SU-DHL-6 (cell line): ENCODE measurements at regions not wholly inside any gene's neighbourhood (a gene's known extent, or its start where the extent isn't known, plus 50 kb on each side); places are given as distances from the start of the nearest gene placed in this dataset.

Experiments
- CTCF ChIP-seq: fragments of 200-600 bp; sonication (generic); IDR thresholded peaks from one replicate; pipeline ENCODE4 v1.5.1; 2017; ENCODE audit warnings: antibody characterized with exemption, mild to moderate bottlenecking, low read length, moderate library complexity; ENCODE audit not compliant: insufficient read depth, poor library complexity, severe bottlenecking
- EZH2phosphoT487 ChIP-seq: fragments of 200-600 bp; sonication (generic), shearing (Covaris generic); conservative IDR thresholded peaks from 2 replicates; pipeline ENCODE4 v1.6.1; 2018; ENCODE audit warnings: mild to moderate bottlenecking, antibody characterized with exemption, low read length, moderate library complexity, mixed read lengths

- no peak for TF ChIP-seq CTCF
- no peak for TF ChIP-seq EZH2phosphoT487
These were observed 317.6 kb downstream of the LNPK start for GRCh38 chr2:175684466-175684865.
